NCI-H82 (cell line): ENCODE measurements at regions not wholly inside any gene's neighbourhood (a gene's known extent, or its start where the extent isn't known, plus 50 kb on each side); places are given as distances from the start of the nearest gene placed in this dataset.
"Not testable (repeated sequence)": the region's sequence is repeated elsewhere in the genome, so short reads cannot be mapped to it uniquely, and the experiment has no call there.

Experiments used
- DNase-seq: peaks from one replicate; lab custom pipeline; 2025; lab: John Stamatoyannopoulos, UW

DNA sequence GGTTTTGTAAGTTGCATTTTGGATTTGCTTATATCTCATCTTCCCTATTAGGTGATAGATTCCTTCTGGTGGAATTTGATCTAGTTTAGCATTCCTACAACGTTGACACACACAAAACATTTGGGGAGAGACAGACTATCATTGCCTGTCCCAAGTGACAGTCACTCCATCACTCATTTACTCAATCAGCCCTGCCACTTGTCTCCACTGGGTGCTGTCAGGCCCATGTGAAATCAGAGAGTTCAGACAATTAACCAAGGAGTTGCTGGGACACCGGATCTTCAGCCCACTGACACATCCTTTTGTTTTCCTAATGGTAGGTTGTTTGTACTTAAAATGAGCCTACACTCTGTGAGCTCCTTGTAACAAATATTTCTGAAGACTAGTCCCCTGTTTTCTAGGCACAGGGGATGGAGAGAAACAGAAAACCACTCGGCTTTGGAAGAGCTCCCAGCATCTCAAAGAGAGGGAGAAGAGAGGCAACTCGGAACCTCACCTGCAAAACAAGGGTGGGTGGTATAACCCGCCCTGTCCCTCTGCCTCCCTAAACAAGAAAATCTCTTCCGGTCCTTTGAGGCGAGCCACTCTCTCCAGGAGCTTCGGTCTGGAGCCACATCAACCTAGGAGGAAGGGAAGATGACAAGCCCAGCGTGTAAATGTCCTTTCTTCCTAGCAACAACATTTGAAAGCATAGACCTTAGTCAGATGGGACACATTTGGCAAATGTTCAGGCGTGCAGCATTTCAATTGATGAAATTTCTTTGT is 440.9 kb upstream of the KLF12 start:
- peak; percentile 58 for DNase-seq

DNA sequence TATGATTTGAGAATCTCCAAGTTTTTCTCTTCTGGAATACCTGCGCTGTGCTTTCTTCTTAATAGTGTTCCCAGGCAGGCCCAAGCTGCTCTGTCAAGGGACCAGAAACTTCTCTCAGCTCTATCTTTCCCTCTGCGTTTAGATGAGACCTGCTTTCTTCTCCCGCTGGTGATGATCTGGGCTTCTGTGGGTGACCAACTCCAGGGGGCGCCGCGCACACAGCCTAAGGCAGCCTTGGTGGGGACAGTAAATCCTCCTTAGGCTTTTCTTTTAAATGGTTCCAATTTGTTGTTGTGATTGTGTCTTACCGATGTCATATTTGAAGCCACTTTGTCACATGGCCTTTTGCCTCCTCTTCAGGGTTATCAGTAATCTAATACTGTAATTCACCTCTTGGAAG is 439.4 kb upstream of the KLF12 start:
- DNase-seq: peak; percentile 44

DNA sequence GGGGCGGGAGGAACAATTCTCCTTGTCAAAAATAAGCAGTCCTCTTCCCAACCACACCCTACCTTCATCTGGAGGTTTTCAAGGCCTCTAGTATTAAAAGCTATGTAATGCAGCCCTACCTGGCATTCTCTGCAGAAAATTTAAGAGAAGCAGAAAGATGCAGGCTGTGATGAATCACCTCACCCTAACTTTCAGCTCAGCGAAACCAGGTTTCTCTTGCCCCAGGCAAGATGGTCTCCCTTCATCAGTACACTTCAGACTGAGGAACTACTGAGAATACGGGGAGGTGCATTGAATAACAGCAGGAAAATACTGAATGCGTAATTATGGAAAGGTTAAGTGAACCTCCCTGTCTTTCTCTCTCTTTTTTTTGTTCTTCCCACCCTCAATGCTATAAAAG is 437.6 kb upstream of the KLF12 start:
- no peak for DNase-seq

DNA sequence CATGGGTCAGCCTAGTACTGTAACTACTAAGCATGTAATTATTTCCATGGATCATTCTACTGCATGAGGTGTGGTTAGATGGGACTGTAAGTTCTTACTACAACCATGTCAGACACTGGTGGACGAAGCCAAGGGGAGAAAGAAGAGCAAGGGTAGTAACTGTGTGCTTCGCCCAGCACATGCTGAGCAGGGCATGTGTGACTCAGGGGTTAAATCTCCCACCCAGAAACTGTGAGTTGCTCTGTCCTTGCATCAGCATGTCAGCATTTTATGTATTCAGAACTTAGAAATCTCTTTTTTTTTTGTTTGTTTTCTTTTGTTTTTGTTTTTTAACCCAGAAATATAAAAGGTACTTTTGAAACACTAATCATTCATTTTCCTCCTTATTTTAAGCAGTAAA is 436.6 kb upstream of the KLF12 start:
- DNase-seq: no peak

DNA sequence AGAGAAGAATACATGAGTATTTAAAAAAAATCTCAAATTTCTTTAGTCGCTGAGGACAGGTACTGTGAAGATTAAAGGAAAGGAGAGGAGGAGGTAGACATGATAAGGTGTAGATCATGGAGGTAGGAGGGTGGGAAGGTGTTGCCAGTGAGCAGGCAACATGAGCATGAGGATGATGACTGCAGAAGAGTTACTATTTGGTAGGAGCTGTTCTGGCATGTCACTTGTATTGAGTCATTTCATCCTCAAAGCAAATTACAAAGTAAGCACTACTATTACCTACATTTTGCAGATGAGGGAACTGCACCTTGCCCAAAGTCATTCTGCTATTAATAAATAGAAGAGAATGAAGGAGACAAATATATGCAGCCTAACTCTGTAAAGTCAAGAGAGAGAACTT is 435.8 kb upstream of the KLF12 start:
- DNase-seq: no peak

DNA sequence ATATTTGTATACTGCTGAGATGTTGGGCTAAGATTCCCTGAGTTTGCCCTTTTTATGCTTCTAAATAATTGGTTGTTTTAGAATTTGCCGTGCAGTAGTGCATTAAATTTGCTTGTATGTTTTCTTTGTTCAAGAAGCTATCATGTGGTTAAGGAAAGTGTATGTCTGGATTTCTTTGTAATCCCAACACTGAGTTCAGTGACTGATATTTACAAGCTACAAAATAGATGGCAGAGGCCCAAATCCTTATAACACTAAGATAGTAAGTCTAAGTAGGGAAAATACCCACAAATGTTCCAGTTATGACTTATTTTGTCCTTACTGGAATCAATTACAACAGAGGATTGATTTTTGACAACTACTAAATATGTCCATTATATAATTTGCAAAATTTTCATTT is 435.0 kb upstream of the KLF12 start:
- DNase-seq: no peak

DNA sequence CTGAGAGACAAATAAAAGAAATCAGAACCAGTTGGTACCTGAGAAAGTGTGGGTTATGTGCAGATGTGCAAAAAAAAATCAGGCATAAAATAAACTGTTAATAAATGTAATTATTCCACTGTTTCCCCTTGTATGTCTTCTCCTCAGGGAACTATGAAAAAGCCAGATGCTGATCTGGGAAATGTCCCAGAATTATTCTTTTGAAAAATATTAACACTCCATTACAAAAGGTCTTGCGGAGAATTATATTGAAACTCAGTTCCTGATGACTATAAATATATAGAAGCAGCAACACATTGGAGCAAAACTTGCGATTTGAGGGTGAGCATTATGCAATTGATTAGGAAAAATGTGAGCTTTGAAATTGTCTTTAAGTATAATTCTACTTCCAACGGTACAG is 433.3 kb upstream of the KLF12 start:
- no peak for DNase-seq

DNA sequence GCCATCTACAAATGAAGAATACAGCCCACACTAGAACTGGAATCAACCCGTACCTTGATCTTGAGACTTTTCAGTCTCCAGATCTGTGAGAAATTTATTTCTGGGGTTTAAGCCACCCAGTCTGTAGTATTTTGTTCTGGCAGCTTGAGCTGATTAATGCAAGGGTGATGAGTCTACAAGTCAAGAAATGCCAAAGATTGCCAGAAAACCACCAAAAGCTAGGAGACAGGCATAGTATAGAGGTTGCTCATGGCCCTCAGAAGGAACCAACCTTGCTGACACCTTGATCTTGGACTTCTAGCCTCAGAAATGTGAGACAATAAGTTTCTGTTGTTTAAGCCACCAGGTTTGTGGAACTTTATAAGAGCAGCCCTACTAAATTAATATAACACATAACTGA is 428.2 kb upstream of the KLF12 start:
- no peak for DNase-seq

DNA sequence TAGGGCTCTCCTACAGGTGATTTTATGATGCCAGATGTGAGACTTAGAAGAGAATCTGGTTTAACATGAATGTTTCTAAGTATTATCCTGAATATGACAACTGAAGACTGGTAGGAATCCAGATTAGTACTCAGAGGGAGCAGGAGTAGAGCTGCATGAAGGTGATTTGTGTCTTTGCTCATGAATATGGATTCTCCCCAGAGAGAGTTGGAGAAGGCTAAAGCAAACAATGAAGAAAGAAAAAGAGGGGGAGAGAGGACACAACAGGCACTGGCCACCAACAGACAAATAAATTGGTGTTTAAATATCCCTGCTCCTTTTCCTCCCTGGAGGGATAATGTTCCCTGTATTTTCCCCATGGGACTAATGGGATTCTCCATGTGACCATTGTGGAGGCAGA is 427.0 kb upstream of the KLF12 start:
- DNase-seq: peak; percentile 54

DNA sequence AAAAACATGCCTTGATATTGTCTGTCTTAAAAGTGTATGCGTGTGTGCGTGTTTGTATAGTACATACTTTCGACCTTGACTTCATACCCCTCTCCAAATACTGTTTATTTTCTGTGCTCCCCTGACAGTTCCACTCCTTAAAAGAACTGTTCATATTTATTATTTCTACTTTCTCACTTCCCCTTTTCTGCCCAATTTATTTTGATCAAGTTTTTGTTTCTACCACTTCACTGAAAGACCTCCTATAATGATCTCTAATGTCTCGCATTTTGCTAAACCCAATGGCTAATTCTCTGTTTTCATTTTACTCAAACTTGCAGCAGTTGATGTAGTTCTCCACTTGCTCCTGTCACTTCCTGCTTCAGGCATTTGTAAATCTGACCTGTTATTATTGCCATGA is 426.1 kb upstream of the KLF12 start:
- no peak for DNase-seq

DNA sequence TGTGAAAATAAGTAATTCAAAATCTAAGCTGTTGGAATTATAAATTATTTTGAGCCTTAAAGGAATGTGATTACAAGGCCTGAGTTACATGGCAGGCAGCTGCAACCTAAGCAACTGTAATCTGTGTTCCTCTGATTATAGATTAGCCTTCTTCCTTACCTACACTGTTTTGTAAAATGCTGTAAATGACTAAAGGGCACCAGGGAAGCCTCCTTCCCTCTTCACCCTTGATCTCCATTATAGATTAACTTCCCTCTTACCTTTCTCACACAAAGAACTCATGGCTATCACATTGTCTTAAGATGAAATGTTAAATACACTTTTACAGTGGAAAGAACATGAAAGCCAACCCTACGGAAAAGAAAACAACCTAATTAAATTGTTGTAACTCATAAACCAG is 423.7 kb upstream of the KLF12 start:
- DNase-seq: peak; percentile 32

DNA sequence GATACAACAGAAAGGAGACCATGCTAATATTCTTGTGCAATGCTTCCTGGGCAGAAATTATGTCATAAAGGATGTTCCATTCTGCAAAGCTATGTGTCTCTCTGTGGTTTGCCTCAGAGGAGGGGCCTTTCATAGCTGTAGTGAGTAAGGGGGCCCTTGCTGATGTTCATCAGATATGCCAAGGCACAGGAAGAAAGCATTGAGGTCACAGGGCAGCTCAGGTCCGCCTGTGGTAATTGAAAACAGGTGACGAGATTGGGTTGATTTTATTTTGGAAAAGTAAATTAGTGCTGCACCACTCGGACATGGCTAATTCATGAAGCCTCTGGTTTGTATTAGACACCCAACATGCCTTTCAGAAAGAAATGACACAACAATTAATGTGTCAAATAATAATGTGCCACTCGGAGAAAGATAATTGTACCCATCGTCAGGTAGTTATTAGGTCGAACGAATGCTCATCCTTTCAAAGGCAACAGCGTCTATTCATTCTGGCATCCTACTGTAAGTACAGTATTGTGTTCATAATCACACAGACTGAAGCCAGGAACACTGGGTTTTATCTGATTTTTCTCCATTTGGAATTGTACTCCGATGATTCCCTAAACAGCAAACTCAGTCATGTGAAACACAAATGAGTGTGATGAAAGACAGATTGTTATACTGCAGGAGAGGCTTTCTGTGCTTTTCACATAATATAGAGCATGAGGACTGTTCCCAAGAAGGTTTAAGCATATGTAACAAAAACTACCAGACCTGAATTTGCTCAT is 421.6 kb upstream of the KLF12 start:
- DNase-seq: no peak

DNA sequence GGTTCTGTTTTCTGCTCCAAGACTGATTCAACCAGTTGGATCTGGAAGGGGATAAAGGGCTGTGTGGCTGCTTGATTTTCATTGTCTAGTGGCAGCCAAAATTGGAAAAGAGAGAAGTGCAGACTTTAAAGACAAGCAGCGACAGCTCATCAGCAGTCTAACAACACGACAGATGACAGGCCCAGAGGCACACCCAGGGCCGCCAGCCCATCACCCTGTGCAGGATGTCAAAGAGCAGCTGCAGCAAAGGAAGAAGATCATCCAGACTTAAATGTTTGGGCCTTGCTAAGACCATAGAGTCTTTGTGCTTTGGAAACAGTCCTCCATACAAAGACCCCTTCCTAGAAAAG is 421.0 kb upstream of the KLF12 start:
- DNase-seq: peak; percentile 39

DNA sequence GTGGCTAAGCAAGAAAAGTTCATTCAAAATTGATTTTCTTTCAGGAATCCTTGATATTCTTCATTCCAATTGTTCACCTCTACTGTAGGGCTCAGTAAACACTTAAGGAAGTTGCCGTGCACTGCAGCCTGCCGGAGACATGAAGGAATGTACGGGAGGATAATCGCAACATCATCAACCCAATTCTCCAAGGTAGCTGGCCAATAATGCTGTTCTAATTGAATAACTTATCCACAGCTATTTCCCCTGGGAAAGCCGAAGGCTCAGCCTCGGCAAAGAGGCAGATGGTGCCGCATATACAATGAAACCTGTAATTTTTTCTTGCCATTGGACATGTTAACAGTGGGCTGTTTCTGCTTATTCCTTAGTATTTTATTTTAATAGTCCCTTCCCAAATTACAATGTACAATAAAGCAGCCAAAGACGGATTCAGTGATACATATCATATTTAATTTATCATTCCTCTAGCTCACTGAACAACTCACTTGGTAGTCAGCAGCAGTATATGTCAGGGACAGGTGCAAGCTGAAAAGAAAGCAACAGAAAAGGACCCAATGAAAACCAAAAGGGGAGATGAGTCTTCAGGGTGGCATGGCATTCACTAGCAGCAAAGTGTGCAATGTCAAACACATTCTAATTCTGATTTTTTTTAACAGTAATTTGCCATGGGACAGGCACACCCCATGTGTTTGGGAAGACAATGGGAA is 420.5 kb upstream of the KLF12 start:
- peak; percentile 93 for DNase-seq

DNA sequence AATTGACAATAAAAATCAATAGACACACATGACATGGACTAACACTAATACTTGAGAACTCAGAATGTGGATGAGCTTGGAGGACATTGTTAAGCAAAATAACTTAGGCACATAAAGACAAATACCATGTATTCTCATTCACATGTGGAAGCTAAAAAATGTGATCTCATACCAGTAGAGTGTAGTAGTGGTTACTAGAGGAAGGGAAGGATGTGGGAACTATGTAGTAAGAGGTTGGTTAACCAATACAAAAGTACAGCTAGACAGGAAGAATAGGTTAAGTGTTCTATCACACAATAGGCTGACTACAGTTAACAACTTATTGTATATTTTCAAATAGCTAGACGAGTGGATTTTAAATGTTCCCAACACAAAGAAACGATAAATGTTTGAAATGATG is 415.8 kb upstream of the KLF12 start:
- DNase-seq: no peak

DNA sequence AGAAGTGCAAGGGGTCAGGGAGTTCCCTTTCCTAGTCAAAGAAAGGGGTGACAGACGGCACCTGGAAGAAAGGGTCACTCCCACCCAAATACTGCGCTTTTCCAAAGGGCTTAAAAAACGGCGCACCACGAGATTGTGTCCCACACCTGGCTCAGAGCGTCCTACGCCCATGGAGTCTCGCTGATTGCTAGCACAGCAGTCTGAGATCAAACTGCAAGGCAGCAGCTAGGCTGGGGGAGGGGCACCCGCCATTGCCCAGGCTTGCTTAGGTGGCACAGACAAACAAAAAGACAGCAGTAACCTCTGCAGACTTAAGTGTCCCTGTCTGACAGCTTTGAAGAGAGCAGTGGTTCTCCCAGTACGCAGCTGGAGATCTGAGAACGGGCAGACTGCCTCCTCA is 402.4 kb upstream of the KLF12 start:
- not testable (repeated sequence) for DNase-seq

DNA sequence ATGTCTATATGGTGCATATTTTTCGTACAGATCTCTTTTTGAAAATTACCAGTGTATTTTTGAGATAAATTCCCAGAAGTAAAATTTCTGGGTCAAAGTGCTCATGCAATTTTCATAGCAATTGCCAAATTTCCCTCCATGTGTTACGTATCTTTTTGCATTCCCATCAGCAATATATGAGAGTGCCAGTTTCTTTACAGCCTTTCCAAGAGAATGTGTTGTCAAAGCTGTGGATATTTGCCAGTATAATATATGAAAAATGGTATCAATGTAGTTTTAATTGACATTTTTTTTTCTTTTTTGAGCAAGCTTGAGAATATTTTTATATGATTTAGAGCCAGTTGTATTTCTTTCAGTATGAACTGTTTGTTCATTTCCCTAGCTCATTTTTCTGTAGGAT is 399.0 kb upstream of the KLF12 start:
- no peak for DNase-seq

DNA sequence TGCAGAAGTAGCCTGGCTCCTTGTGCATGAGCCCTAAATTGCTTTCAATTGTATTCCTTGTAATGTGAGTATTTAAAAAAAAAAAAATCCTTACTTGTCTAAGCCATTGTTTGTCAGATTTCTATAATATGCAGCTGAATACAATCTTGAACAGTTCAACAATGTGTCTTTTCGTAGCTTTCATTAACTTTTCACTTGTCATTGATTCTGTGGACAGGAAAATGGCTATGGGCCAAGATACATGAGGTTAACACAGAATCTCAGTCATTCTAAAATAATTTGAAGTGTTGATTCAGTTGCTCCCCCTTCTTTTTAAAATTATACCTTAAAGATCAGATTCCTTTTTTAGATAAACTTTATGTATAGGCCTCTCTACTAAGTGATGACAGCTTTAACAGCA is 395.8 kb upstream of the KLF12 start:
- no peak for DNase-seq

DNA sequence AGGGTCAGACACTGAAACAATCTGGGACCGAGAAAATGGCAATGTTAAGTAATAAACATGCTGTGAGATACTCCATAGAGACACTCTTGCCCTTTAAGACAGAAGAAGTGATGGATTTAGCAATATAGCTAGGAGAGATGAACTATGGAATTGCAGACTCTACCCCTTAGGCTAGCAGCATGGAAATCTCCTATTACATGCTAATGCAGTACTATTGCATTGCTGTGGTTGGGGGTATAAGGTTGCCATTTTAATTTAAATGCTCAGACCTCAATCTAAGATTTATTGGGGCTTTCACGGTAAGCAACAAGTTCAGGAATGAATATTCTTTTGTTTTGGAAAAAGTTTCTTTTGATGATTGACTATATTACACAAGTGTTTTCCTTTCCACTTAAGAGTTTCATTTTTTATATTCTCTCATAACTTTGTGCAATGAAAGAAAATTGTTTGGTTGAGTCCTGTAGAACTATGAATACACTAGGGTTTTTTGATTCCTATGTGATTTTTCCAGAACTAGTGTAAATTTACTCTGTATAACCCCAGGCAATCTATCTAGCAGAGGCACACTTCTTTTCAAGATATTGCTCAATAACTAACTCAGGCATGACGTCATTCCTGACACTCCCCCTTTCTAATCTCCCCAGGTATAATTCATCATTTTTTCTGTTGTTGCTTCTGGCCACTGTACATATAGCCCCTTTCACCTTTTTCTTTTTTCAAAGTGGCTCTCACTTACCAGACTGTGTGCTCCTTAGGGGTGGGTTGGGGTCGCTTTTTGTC is 394.7 kb upstream of the KLF12 start:
- no peak for DNase-seq

DNA sequence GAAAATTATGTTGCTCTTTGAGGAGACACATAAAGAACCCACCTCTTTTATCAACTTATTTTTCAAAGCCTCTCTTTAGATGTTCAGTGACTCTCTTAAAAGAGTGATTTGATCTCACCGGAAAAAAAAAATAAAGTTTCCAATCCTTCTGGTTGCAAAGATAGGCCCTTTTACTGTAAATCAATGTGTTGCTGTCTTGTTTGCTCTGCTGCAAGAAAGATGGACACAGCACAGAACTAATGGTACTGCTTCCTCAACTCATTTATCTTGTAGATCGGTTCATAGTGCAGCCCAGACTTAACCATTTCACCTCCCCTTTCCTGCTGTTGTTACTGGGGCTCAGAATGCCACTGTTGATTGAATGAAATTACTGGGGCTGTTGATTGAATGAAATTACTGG is 388.9 kb upstream of the KLF12 start:
- no peak for DNase-seq

DNA sequence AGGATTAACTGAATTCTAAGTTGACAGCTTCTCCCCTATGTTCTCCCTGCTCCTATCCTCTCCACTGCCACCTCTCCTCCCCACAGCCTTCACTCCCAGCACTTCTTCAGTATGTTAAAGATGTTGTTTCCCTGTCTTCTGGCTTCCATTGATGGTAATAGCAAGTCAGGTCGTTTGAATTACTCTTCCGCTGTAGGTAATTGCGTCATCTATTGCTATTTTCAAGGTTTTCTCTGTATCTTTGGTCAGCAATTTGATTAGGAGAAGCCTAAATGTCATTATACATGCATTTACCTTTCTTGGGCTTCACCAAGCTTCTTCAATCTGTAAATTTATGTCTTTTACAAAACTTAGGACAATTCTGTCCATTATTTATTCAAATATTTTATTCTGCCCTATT is 377.3 kb upstream of the KLF12 start:
- no peak for DNase-seq

DNA sequence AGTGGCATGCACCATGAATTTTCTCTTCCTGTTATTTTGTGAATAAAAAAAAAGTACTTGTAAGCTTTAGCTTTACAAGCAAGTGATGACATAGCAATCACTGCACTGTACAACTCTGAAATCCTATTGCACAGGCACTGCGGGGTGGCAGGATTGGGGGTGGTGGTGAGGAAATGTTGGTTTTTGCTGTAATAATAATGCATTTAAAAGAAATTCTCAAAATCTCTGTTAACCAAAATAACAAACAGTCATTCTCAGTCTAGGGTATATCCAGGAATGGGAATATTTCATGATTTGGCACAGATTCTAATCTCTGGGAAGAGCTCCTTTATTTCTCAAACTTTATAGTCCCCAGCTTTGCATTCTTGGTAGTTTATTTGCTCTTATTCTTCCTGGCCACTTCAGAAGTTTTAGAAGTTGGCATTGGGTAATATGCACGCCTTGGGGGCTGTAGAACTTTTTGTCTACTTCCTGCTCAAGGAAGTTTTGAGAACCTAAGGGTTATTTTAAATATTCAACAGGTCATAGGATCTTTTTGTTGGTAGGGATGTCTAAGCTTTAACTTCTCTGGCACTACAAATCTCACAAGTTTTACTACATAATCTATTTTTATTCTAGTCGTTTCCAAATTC is 353.0 kb upstream of the KLF12 start:
- no peak for DNase-seq
